ENCODE measurements at regions not wholly inside any gene's neighbourhood (a gene's known extent, or its start where the extent isn't known, plus 50 kb on each side); places are given as distances from the start of the nearest gene placed in this dataset.

GRCh38 chr6:156413154-156413553 lies 364.0 kb upstream of the ARID1B start:
- DNase-seq (ENCODE audit: low read depth in 2 of 2): no peak

GRCh38 chr6:156410649-156411048 lies 366.5 kb upstream of the ARID1B start:
- no peak for DNase-seq (ENCODE audit: low read depth in 2 of 2)

GRCh38 chr6:156408655-156409054 lies 368.5 kb upstream of the ARID1B start:
- DNase-seq (ENCODE audit: low read depth in 2 of 2): no peak

- no peak for DNase-seq (ENCODE audit: low read depth in 2 of 2)
These were observed 369.8 kb upstream of the ARID1B start for GRCh38 chr6:156407334-156407733.

- no peak for DNase-seq (ENCODE audit: low read depth in 2 of 2)
These were observed 370.5 kb upstream of the ARID1B start for GRCh38 chr6:156406688-156407087.

- DNase-seq (ENCODE audit: low read depth in 2 of 2): no peak
These were observed 371.1 kb upstream of the ARID1B start for GRCh38 chr6:156406099-156406498.

GRCh38 chr6:156402628-156403027 lies 374.6 kb upstream of the ARID1B start:
- DNase-seq (ENCODE audit: low read depth in 2 of 2): no peak

- no peak for DNase-seq (ENCODE audit: low read depth in 2 of 2)
These were observed 375.0 kb upstream of the ARID1B start for GRCh38 chr6:156402227-156402626.

GRCh38 chr6:156400487-156400886 lies 376.7 kb upstream of the ARID1B start:
- no peak for DNase-seq (ENCODE audit: low read depth in 2 of 2)

- DNase-seq (ENCODE audit: low read depth in 2 of 2): no peak
These were observed 378.2 kb upstream of the ARID1B start for GRCh38 chr6:156398966-156399365.

- DNase-seq (ENCODE audit: low read depth in 2 of 2): no peak
These were observed 378.8 kb upstream of the ARID1B start for GRCh38 chr6:156398371-156398770.

GRCh38 chr6:156396791-156397418 lies 380.3 kb upstream of the ARID1B start:
- no peak for DNase-seq (ENCODE audit: low read depth in 2 of 2)

GRCh38 chr6:156396068-156396771 lies 381.0 kb upstream of the ARID1B start:
- DNase-seq (ENCODE audit: low read depth in 2 of 2): no peak

GRCh38 chr6:156395276-156395675 lies 381.9 kb upstream of the ARID1B start:
- no peak for DNase-seq (ENCODE audit: low read depth in 2 of 2)

GRCh38 chr6:156392648-156393047 lies 384.5 kb upstream of the ARID1B start:
- DNase-seq (ENCODE audit: low read depth in 2 of 2): no peak

- DNase-seq (ENCODE audit: low read depth in 2 of 2): no peak
These were observed 385.2 kb upstream of the ARID1B start for GRCh38 chr6:156391977-156392376.

GRCh38 chr6:156391061-156391672 lies 386.0 kb upstream of the ARID1B start:
- DNase-seq (ENCODE audit: low read depth in 2 of 2): no peak

GRCh38 chr6:156390621-156391020 lies 386.6 kb upstream of the ARID1B start:
- DNase-seq (ENCODE audit: low read depth in 2 of 2): no peak

GRCh38 chr6:156389296-156389695 lies 387.9 kb upstream of the ARID1B start:
- no peak for DNase-seq (ENCODE audit: low read depth in 2 of 2)

GRCh38 chr6:156387472-156387871 lies 389.7 kb upstream of the ARID1B start:
- DNase-seq (ENCODE audit: low read depth in 2 of 2): no peak

- DNase-seq (ENCODE audit: low read depth in 2 of 2): no peak
These were observed 394.1 kb upstream of the ARID1B start for GRCh38 chr6:156383059-156383458.

- no peak for DNase-seq (ENCODE audit: low read depth in 2 of 2)
These were observed 397.5 kb upstream of the ARID1B start for GRCh38 chr6:156379392-156380289.

Measured in fibroblast of skin of left biceps (primary cell).